Large intestine (tissue), 3 donors: ENCODE measurements at regions not wholly inside any gene's neighbourhood (a gene's known extent, or its start where the extent isn't known, plus 50 kb on each side); places are given as distances from the start of the nearest gene placed in this dataset.

ENCODE experiments used
- DNase-seq, 2 donors: peaks; one replicate each; pipeline versions ENCODE4 v3.0.0 to v3.0.0-alpha.2; 2013
- H3K27ac ChIP-seq: one replicate; pipeline ENCODE4 v1.5.1; 2013; ENCODE audit warnings: low read length
- H3K27me3 ChIP-seq: 2 replicates; pipeline ENCODE4 v1.6.1; 2013; ENCODE audit warnings: low read length; ENCODE audit not compliant: control insufficient read depth, insufficient read depth
- H3K36me3 ChIP-seq: 2 replicates; pipeline ENCODE4 v1.6.1; 2013; ENCODE audit warnings: low read length; ENCODE audit not compliant: control insufficient read depth, insufficient read depth
- H3K4me1 ChIP-seq: one replicate; pipeline ENCODE4 v1.6.1; 2013; ENCODE audit warnings: low read length; ENCODE audit not compliant: control insufficient read depth, insufficient read depth
- H3K4me3 ChIP-seq: one replicate; pipeline ENCODE4 v1.5.1; 2013; ENCODE audit warnings: low read length
- H3K9me3 ChIP-seq: one replicate; pipeline ENCODE4 v1.6.1; 2013; ENCODE audit warnings: mild to moderate bottlenecking, low read depth, low read length, moderate library complexity; ENCODE audit not compliant: control insufficient read depth
- WGBS: methylation state at CpG from one replicate; pipeline ENCODE4 v1.1.5; 2013; ENCODE audit warnings: low lambda C conversion rate; ENCODE audit not compliant: insufficient coverage; 5-methylcytosine and 5-hydroxymethylcytosine counted together

GRCh38 chr9:1766042-1766441 lies 249.1 kb upstream of the SMARCA2 start:
- Histone ChIP-seq H3K36me3 (no peaks in the 10 kb centered on the region), H3K27ac (no peak overlapping the region), H3K4me3 (no peak overlapping the region), H3K9me3 (no peaks in the 10 kb centered on the region), H3K4me1 (no peaks in the 10 kb centered on the region), H3K27me3 (no peaks in the 10 kb centered on the region)
- WGBS = no CpG with 5 or more reads among the region's 2 CpGs
- no peak for DNase-seq

- H3K4me3 ChIP-seq = no peak overlapping the region
- no peak for DNase-seq
- H3K9me3 ChIP-seq = no peaks in the 10 kb centered on the region
- no peaks in the 10 kb centered on the region for H3K4me1 ChIP-seq
- H3K27ac ChIP-seq = no peak overlapping the region
- no peaks in the 10 kb centered on the region for H3K27me3 ChIP-seq
- H3K36me3 ChIP-seq = no peaks in the 10 kb centered on the region
- WGBS = 20% methylated on average over 1 of the region's 3 CpGs
Measured at GRCh38 chr9:1768561-1768960, 246.6 kb upstream of the SMARCA2 start.

GRCh38 chr9:1771094-1771789 lies 243.9 kb upstream of the SMARCA2 start:
- WGBS = no CpG with 5 or more reads among the region's 3 CpGs
- H3K4me3 ChIP-seq = no peak overlapping the region
- no peak overlapping the region for H3K27ac ChIP-seq
- no peaks in the 10 kb centered on the region for H3K4me1 ChIP-seq
- DNase-seq = no peak
- no peaks in the 10 kb centered on the region for H3K9me3 ChIP-seq
- H3K36me3 ChIP-seq = no peaks in the 10 kb centered on the region
- H3K27me3 ChIP-seq = no peaks in the 10 kb centered on the region

GRCh38 chr9:1775230-1775629 lies 239.9 kb upstream of the SMARCA2 start:
- Histone ChIP-seq H3K4me1 (no peaks in the 10 kb centered on the region), H3K36me3 (no peaks in the 10 kb centered on the region), H3K9me3 (no peaks in the 10 kb centered on the region), H3K27ac (no peak overlapping the region), H3K27me3 (no peaks in the 10 kb centered on the region), H3K4me3 (no peak overlapping the region)
- no peak for DNase-seq

- WGBS = no CpG with 5 or more reads among the region's 1 CpG
- Histone ChIP-seq H3K9me3 (no peaks in the 10 kb centered on the region), H3K4me1 (no peaks in the 10 kb centered on the region), H3K27me3 (no peaks in the 10 kb centered on the region), H3K27ac (no peak overlapping the region), H3K4me3 (no peak overlapping the region), H3K36me3 (no peaks in the 10 kb centered on the region)
- no peak for DNase-seq
Measured at GRCh38 chr9:1776668-1777067, 238.5 kb upstream of the SMARCA2 start.

- H3K36me3 ChIP-seq = no peaks in the 10 kb centered on the region
- DNase-seq = no peak
Measured at GRCh38 chr9:1791191-1791590, 224.0 kb upstream of the SMARCA2 start.

GRCh38 chr9:1794547-1795270 lies 220.4 kb upstream of the SMARCA2 start:
- Histone ChIP-seq H3K4me1 (no peaks in the 10 kb centered on the region), H3K27me3 (no peaks in the 10 kb centered on the region), H3K4me3 (no peak overlapping the region), H3K27ac (no peak overlapping the region), H3K36me3 (no peaks in the 10 kb centered on the region), H3K9me3 (no peaks in the 10 kb centered on the region)
- 93% methylated on average over 4 of the region's 5 CpGs for WGBS
- DNase-seq = no peak

More at GRCh38 chr9:1791191-1791590, 224.0 kb upstream of the SMARCA2 start:
- Histone ChIP-seq H3K4me3 (no peak overlapping the region), H3K9me3 (no peaks in the 10 kb centered on the region), H3K27me3 (no peaks in the 10 kb centered on the region), H3K4me1 (no peaks in the 10 kb centered on the region), H3K27ac (no peak overlapping the region)
- no CpG with 5 or more reads among the region's 6 CpGs for WGBS

GRCh38 chr9:1804128-1804865 lies 210.8 kb upstream of the SMARCA2 start:
- Histone ChIP-seq H3K4me3 (no peak overlapping the region), H3K27ac (no peak overlapping the region), H3K4me1 (no peaks in the 10 kb centered on the region), H3K27me3 (no peaks in the 10 kb centered on the region), H3K9me3 (no peaks in the 10 kb centered on the region), H3K36me3 (no peaks in the 10 kb centered on the region)
- DNase-seq = no peak
- 88% methylated on average over 4 of the region's 4 CpGs for WGBS

- WGBS = no CpG with 5 or more reads among the region's 3 CpGs
- DNase-seq = no peak
- Histone ChIP-seq H3K36me3 (no peaks in the 10 kb centered on the region), H3K9me3 (no peaks in the 10 kb centered on the region), H3K27ac (no peak overlapping the region), H3K27me3 (no peaks in the 10 kb centered on the region), H3K4me1 (no peaks in the 10 kb centered on the region), H3K4me3 (no peak overlapping the region)
Measured at GRCh38 chr9:1829719-1830118, 185.4 kb upstream of the SMARCA2 start.

GRCh38 chr9:1832960-1833359 lies 182.2 kb upstream of the SMARCA2 start:
- H3K4me1 ChIP-seq = no peaks in the 10 kb centered on the region
- H3K4me3 ChIP-seq = no peak overlapping the region
- no peak for DNase-seq
- H3K27ac ChIP-seq = no peak overlapping the region
- no peaks in the 10 kb centered on the region for H3K9me3 ChIP-seq
- no peaks in the 10 kb centered on the region for H3K27me3 ChIP-seq
- H3K36me3 ChIP-seq = no peaks in the 10 kb centered on the region
- WGBS = no CpG with 5 or more reads among the region's 8 CpGs
